ENCODE measurements at regions not wholly inside any gene's neighbourhood (a gene's known extent, or its start where the extent isn't known, plus 50 kb on each side); places are given as distances from the start of the nearest gene placed in this dataset.

DNA sequence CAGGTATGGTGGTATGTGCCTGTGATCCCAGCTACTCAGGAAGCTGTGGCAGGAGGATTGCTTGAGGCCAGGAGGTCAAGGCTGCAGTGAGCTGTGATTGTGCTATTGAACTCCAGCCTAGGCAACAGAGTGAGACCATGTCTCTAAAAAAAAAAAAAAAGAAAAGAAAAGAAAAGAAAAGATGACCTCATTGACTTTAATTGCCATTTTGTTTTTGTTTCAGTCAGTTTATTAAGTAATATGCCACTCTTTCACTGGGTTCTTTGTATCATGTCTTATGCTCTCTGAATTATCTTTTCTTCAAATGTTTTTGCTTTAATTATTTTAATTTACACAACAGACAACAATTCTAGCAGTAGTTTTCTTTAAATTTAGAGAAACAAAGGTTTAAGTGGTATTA, 293.8 kb downstream of the TSHZ3 start:
- no peak for TF ChIP-seq CTCF (IDR thresholded peaks at IDR 0.05; ENCODE audit: low read length)
- TF ChIP-seq EZH2 (optimal IDR thresholded peaks at IDR 0.05; ENCODE audit: low read depth, low read length), result no peak

All from MM.1S (cell line).